WI38 (cell line): ENCODE measurements at regions not wholly inside any gene's neighbourhood (a gene's known extent, or its start where the extent isn't known, plus 50 kb on each side); places are given as distances from the start of the nearest gene placed in this dataset.

Experiments used
- H3K4me3 ChIP-seq: 2 replicates; pipeline ENCODE4 v1.5.1; 2011; ENCODE audit warnings: low read depth, mild to moderate bottlenecking, control low read depth, low read length
- TF ChIP-seq, protein P1 (sequence below): IDR thresholded peaks from 2 replicates; pipeline ENCODE4 v1.5.1; 2012; ENCODE audit warnings: low read depth, mild to moderate bottlenecking, control low read depth, low read length

DNA sequence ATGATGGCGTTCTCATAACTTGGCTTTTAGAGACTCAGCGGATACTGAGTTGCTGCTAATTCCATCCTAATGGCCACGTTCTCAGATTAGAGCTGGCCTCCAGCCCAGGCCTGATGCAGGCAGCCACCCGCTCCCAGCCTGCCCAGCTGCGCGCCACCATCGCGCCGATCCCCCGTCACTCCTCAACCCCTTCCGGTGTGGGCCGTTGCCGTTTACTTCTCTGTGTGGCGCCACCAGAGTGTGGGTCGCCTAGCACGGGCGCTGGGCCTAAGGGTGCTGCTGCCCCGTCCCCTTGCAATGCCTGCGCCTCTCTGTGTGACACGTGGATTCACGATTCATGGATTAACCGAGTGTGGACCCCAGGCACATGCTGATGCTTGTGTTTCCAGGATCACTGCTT is 1116.0 kb downstream of the BRD1 start:
- no peak overlapping the region for H3K4me3 ChIP-seq
- TF ChIP-seq, protein P1, sequence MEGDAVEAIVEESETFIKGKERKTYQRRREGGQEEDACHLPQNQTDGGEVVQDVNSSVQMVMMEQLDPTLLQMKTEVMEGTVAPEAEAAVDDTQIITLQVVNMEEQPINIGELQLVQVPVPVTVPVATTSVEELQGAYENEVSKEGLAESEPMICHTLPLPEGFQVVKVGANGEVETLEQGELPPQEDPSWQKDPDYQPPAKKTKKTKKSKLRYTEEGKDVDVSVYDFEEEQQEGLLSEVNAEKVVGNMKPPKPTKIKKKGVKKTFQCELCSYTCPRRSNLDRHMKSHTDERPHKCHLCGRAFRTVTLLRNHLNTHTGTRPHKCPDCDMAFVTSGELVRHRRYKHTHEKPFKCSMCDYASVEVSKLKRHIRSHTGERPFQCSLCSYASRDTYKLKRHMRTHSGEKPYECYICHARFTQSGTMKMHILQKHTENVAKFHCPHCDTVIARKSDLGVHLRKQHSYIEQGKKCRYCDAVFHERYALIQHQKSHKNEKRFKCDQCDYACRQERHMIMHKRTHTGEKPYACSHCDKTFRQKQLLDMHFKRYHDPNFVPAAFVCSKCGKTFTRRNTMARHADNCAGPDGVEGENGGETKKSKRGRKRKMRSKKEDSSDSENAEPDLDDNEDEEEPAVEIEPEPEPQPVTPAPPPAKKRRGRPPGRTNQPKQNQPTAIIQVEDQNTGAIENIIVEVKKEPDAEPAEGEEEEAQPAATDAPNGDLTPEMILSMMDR: no peak

DNA sequence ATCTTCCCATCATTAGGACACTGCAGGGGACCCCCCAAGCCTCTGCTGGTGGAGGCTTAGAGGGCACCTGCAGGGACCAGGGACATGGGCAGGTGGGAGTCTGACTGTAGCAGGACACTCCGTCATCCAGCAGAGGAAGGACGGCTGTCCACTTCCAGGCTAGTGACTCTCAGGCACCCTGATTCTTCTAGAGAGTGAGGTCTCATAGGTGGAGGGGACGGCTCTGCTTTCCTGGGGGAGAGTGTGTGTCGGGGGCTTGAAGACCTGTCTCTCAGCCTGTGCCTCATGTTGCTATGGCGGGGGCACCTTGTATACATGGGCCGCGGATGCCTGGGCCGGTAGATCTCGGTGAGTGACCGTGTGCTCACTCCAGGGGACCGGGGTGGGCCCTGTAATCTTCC is 1116.6 kb downstream of the BRD1 start:
- no peak overlapping the region for H3K4me3 ChIP-seq
- TF ChIP-seq, protein P1: no peak

DNA sequence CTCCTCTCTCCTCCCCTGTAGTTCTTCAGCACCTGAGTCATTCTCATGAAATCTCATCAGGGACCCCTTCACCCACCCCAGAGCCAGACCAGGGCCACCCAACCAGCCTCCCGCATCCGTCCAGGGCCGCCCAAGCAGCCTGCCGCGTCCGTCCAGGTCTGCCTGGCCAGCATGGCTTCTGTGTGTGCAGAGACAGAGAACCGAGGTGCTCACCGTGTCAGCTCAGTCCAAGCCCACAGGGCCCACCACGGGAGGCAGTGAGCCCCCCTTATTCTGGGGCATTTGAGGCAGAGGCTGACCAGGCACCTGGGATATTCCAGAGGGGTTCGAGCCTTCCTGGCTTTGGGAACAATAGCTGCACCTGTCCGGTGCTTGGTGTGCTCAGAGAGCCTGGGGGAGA is 1117.3 kb downstream of the BRD1 start:
- TF ChIP-seq, protein P1: no peak
- H3K4me3 ChIP-seq: no peak overlapping the region

DNA sequence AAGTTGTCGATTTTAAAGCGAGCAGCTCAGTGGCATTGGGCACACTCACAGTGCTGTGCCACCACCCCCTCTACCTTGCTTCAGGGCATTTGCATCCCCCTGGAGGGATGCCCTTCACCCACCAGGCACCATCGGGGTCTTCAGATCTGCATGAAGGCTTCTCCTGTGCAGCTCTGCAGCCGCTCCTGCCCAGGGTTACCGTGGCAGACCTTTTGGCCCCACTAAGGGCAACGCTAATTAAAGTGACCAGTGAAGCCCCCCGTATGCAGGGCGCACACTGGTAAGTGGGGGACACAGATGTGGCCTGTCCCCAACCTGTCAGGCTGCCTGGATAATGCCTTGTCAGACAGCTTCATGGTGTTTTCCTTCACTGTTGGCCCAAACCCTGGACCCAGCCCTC is 1117.7 kb downstream of the BRD1 start:
- TF ChIP-seq, protein P1: no peak
- no peak overlapping the region for H3K4me3 ChIP-seq

DNA sequence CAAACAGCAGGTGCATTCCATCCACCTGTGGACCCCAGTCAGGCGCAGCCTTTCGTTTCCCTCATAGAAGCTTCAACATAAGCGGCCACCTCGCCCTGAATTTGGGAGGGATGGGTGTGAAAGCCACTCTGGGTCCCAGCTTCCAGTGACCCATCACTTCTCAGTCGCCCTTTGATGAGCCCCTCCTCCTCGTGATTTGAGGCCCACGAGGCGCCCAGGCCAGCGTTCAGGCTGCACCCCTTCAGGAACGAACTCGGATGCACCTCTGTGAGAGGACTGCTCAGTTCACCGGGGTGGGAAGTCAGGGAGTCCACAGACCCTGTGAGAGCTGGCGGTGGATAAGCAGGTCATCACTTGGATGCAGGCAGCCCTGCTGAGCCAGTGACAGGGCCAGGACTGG is 1118.2 kb downstream of the BRD1 start:
- no peak overlapping the region for H3K4me3 ChIP-seq
- TF ChIP-seq, protein P1: no peak

DNA sequence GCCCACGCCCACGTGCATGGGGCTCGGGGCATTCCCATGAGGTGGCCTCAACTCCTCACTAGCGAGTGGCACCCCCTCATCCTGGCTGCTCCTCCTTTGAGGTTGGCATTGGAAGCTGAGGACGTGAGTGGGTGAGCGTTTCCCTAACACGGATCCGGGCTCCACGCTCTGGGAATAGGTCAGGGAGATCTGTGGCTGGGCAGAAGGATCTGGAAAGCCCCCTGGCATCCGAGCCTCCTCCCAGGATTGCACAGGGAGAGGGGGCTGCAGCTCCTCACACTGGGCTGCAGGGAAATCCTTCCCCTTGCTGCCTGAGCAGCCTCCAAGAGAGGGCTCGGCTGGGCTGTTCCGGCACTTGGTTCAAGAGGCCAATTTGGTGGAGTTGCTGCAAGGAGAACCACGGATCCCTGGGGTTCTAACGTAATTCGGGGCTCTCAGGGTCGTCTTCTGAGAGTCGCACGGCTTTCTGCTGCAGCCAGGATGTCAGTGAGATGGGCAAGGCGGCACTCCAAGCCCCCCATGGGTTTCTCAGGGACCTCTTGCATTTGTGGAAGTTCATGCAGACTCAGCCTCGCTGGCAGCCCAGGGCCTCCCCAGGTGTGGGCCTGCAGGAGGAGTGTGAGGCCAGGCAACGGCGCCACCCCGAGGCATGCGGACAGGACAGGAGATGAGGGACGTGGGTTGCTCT is 1119.0 kb downstream of the BRD1 start:
- H3K4me3 ChIP-seq: no peak overlapping the region
- TF ChIP-seq, protein P1: no peak

DNA sequence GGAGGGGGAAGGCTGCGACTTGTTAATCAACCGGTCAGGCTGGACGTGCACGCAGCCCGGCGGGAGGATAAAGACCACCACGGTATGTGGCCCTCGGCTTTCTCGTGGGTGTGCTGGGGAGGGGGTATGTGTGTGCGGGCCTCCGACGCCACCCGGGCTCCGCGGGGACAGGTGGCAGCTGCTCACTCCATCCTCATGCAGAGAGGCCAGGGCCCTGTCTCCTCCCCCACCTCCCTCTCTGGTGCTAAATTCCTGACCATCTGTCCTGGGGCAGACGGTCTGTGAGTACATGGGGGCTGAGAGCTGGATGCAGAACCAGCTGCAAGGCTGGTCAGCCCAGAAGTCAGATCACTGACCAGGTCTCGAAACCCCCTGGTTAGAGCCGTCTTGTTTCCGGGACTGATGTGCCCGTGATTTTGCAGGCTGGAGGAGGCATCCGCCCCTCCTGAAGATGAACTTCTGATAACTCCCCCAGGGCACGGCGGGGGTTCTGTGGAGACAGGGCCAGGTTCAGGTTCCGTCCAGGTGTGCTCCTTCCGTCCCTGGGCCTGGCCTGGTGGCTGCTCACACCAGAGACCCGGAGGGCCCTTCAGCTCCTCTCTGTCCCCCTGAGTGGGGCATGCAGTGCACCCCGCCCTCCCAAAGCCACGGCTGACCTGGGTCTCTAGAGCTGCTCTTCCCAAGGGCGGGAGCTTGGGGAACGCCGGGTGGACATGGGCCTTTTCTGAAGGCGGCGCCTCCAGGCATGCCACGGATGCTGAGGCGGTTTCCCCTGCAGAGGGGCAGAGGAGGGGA is 1119.7 kb downstream of the BRD1 start:
- TF ChIP-seq, protein P1: no peak
- no peak overlapping the region for H3K4me3 ChIP-seq
